ENCODE measurements at regions not wholly inside any gene's neighbourhood (a gene's known extent, or its start where the extent isn't known, plus 50 kb on each side); places are given as distances from the start of the nearest gene placed in this dataset.
"Not testable (repeated sequence)": the region's sequence is repeated elsewhere in the genome, so short reads cannot be mapped to it uniquely, and the experiment has no call there.

DNA sequence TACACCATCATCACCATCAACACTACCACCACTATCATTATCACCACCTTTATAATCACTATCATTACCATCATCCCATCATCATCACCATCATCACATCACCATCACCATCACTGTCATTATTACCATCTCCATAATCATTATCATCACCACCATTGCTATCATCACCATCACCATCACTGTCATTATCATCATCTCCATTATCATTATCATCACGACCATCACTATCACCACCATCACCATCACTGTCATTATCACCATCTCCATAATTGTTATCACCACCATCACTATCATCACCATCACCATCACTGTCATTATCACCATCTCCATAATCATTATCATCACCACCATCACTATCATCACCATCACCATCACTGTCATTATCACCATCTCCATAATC is 279.6 kb upstream of the HS6ST1 start:
- DNase-seq (ENCODE audit: low read depth) = not testable (repeated sequence)

- DNase-seq (ENCODE audit: low read depth) = no peak
Measured at GRCh38 chr2:128598862-128599441, 280.3 kb upstream of the HS6ST1 start.

DNA sequence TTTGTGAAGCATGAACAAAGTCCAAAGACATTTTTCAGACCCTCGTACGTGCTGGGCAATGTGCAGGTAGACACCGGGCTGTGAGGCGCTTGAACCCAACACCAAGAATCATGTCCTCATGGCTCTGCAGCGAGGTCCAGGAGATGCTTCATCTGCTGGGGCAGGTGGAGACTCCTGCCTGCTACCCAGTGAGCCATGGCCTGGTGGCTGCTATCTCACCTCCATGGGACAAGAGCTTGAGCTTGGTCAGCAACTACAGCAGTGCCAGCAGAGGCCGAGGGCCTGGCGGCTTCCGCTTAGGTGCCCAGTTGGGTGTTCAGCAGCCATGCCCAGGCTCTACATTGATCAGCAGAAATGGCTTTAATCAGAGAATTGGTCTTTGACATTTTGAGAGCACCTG is 281.0 kb upstream of the HS6ST1 start:
- no peak for DNase-seq (ENCODE audit: low read depth)

DNA sequence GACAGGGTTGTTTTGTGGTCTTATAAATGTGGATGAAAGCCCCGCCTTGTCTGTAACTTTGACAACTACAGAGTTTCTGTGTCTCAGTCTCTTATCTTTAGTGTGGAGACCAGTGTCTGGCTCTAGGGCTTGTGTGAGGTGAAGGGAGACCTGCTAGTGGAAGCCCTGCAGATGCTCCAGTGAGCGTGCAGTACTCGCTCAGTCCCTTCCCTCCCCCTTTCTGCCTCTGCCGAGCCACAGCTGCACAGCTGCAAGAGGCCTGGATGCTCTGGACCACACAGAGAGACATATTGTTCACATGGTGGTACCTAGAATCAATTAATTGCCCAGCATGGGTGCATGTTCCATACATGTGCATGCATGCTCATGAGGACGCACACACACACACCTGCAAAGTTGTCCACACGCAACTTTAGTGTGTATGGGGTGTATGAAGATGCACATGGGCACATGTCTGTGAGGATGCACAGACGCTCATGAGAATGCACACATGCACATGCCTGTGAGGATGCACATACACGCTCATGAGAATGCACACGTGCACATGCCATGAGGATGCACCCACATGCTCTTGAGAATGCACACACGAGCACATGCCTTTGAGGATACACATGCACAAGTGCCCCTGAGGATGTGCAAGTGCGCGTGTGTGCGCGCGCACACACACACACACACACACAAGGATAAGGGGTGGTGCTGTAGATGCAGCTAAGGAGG is 282.1 kb upstream of the HS6ST1 start:
- DNase-seq (ENCODE audit: low read depth) = no peak

DNA sequence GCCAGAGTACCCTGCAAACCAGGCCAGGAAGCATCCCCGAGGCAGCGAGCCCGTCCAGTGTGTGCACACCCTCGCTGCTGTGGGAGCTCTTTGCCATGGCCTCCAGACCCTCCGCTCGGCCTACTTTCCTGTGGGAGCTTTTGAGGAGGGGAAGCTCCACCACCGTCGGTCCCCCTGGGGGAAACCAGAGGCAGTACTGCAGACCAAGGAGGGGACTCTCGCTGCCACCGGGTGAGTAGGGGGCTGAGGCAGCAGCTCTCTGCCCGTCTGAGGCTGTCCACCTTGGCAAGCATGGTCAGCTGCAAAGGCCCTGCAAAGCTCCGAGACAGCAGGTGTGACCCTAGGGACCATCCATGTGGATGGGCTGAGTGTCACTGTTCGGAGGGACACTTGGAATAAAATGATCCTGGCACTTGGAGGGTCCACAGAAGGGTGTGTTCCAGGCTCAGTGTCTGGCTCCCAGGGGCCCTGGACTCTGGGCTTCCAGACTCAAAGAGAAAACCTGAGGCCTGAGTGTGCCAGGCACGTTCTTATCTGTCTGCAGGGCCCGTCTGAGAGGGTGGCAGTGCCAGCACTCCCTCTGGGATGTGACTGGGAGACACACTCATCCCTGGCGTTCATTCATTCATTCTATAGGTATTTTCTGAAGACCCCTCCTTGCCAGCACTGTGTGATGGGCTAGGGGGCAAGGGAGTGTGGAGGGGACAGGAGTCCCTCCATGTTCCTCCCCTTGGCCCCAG is 282.8 kb upstream of the HS6ST1 start:
- DNase-seq (ENCODE audit: low read depth) = no peak

DNA sequence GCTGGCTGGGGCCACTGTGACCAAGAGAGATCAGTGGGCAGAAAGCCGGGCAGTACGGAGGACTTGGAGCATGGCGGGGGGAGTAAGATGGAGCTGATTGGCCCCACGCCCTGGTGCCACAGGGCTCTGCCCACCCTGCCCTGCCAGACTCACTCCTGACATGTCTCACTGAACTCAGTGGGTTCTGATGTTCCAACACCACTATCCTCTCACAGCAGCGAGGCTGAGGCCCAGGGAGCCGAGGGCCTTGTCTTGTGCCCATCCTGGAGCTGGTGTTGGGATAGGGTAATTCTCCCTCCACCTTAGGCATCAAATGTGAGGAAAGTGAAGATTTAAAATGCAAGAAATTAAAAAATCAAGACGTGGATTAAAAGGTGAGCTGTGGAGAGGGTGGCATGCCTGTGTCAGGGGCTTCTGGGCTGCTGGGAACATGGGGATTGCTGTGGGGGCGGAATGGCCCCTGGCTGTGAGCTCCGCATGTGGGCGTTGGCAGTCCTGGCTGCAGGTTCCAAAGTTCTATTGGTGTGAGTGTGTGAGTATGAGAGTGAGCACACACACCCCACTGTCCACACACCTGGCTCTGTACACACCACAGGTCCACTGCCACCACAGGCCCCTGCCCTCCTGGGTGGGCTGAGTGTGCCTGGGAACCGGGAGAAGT is 283.5 kb upstream of the HS6ST1 start:
- DNase-seq (ENCODE audit: low read depth) = no peak

DNA sequence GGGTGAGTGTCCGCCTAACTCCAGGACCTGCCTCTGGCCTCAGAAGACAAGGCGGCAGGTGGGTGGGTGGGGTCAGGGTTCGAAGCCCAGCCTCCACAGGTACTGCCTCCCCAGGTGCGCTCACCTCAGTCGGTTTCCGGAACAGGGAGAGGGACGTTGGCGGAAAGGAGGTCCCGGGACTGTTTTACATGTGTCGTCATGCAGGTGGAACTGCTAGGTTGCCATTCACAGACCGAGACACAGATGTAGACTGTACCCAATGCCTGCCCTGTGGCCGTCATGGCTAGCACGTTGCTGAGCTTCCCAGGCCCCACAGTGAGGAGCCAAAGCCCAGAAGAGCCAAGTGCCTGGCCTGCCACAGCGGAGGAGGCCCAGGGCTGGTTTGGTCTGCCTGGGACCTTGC is 284.0 kb upstream of the HS6ST1 start:
- DNase-seq (ENCODE audit: low read depth) = no peak

DNA sequence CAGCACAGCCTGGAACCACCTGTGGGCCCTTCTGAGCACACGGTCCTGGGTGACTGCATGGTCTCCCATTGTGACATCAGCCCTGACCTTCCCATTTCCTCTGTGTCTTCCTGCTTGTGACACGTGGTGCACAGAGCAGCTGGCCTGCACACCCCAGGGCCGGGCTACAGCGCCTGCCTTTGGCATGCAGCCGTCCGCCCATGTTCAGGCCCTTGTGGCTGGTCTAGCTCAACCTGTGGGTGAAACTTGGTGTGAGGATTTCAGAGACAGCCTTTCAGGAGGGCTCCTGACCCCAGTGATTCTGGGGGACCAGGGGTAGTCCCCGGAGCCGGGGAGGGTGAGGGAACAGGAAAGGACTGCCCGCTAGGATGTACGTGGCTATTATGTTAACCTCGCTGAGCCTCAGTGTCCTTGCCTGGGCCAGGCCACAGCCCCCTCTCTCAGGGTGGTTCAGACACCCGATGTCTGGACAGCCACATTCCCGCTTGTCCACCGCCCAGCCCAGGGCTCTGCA is 284.8 kb upstream of the HS6ST1 start:
- no peak for DNase-seq (ENCODE audit: low read depth)

GRCh38 chr2:128604045-128604444 is 285.4 kb upstream of the HS6ST1 start:
- no peak for DNase-seq (ENCODE audit: low read depth)

GRCh38 chr2:128604581-128604980 is 285.9 kb upstream of the HS6ST1 start:
- not testable (repeated sequence) for DNase-seq (ENCODE audit: low read depth)

GRCh38 chr2:128605421-128605820 is 286.8 kb upstream of the HS6ST1 start:
- no peak for DNase-seq (ENCODE audit: low read depth)

DNA sequence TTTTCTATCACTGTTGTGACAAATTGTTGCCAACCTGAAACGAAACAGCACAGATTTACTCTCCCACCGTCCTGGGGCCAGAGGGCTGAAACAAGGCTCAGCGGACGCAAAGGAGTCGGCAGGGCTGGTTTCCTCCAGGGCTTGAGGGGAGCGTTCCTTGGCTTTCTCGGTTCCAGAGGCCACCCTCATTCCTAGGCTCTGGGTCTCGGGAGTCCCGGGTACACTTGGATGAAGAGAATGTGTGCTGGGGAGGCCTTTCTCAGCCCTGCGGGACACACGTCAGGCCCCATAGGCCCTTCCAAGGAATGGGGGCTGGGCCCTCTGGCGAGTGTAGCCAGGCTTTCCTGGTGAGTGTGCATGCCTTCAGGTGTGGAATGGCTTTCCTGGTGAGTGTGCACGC is 287.3 kb upstream of the HS6ST1 start:
- no peak for DNase-seq (ENCODE audit: low read depth)

- DNase-seq (ENCODE audit: low read depth) = no peak
Measured at GRCh38 chr2:128606837-128607236, 288.2 kb upstream of the HS6ST1 start.

- no peak for DNase-seq (ENCODE audit: low read depth)
Measured at GRCh38 chr2:128607440-128607839, 288.8 kb upstream of the HS6ST1 start.

DNA sequence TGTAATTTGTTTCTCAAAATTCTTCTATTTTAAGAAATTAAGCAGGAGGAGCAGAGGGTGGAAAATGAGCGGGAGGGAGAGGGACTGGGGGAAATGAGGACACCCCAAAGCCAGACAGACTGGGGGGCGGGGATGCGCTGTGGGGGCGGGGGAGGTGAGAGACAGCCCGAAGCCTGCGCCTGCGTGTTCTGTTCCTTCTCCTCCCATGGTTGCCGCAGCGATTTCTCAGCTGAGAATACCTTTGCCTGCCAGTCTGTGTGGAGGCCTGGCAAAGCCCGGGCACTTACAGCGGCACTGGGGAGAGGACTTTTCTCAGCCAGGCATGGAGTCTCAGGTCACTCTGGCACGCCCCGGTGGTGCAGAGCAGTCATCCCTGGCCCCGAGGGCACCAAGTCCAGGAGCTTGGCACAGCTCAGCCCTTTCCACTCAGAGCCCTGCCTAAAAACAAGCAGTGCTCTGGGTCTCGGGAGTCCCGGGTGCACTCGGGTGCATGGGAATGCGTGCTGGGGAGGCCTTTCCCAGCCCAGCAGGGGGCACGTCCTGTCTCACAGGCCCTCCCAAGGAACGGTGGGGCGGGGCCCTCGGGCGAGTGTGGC is 289.3 kb upstream of the HS6ST1 start:
- DNase-seq (ENCODE audit: low read depth) = no peak

GRCh38 chr2:128608921-128609880 is 290.5 kb upstream of the HS6ST1 start:
- DNase-seq (ENCODE audit: low read depth) = no peak

DNA sequence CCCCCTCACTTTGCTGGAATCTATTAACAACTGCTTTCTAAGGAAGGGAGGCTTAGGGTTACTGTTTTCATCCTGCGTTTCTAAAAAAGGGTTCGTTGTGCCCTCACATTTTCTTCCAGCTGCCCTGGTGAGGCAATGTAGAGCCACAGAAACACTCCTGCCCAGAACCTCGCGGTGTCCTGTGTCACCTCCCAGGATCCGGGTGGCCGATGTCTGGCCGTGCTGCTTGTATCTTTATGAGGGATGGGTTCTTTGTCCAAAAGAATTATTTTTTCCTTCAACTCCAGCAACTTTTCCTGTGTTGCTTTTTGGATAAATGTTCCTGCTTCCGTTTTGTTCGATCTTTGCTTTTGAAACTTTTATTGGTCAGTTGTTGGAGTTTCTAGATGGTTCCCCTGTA is 291.8 kb upstream of the HS6ST1 start:
- DNase-seq (ENCODE audit: low read depth) = no peak

DNA sequence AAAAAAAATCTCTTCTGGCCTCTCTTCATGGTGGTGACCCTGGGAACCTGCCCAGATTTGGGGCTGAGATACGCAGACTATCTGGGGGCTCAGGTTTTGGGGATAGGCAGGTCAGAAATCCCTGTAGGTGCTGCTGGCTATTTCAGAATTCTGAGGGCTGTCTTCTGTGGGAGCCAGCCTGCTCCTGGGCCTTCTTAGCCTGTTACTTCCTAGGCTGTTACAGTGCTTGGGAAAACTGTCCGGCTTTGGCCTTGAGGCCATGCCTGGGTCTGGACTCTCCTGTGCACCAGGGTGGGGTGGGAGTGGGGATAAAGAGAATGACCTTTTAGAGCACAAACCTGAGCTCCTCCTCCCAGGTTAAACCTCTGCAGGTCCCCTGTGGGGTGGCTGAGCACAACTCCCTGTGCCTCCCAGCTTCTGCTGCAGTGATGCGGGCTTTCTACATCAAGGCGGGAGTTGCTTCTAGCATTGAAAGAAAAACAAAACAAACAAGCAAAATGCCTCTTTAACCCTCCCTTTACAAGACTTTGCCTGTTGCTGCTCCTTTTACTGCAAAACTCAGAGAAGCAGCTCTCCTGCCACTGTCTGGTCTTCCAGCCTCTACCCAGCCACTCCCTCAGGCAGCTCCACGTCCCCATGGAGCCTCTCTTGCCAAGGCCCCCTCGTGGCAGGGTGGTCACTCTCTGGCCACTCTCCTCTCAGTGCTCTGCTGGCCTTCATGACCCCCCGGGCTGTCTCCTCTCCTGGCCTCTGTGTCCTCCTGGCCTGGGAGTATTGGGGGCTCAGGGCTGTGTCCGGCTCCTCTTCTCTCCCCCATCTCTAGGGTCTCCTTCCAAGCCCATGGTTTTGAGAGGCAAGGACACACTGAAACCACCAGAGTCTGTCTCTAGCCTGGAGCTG is 293.0 kb upstream of the HS6ST1 start:
- no peak for DNase-seq (ENCODE audit: low read depth)

DNA sequence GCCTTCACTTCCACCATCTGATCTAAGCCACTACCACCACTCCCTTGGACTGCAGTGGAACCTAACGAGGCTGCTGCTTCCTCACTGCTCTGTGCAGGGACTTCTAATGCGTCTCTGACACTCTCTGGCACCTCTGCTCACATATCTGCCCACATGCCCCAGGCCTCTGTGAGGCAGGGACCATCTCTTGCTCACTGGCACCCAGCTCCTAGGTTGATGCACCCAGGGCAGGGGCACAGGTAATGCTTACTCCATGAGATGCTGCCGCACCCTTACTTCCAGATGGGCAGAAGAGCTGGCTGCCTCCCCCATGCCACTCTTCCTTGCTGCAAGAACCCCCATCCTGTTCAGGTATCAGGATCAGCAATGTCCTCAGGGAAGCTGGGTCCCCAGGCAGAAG is 294.0 kb upstream of the HS6ST1 start:
- no peak for DNase-seq (ENCODE audit: low read depth)

- no peak for DNase-seq (ENCODE audit: low read depth)
Measured at GRCh38 chr2:128613351-128613750, 294.7 kb upstream of the HS6ST1 start.

Measured in stimulated activated CD8-positive, alpha-beta memory T cell treated with anti-CD3 and anti-CD28 coated beads, Interleukin-12 subunit alpha, Interleukin-12 subunit beta, amount 100 ng/mL, for 1 hour (primary cell).